ENCODE measurements at regions not wholly inside any gene's neighbourhood (a gene's known extent, or its start where the extent isn't known, plus 50 kb on each side); places are given as distances from the start of the nearest gene placed in this dataset.

- Mint-ChIP-seq H3K27ac (no peak overlapping the region), H3K4me3 (no peak overlapping the region), H3K36me3 (no peaks in the 10 kb centered on the region), H3K4me1 (peaks cover 5% of the 10 kb centered on the region), H3K9me3 (no peaks in the 10 kb centered on the region)
- no peak for DNase-seq (ENCODE audit: low spot score in 2 of 2)
- ATAC-seq = no peak
These were observed 446.8 kb downstream of the ANKRD50 start for GRCh38 chr4:124265701-124266100.

- peaks cover 5% of the 10 kb centered on the region for H3K4me1 Mint-ChIP-seq
- ATAC-seq = no peak
- no peak overlapping the region for H3K27ac Mint-ChIP-seq
- no peaks in the 10 kb centered on the region for H3K36me3 Mint-ChIP-seq
- DNase-seq (ENCODE audit: low spot score in 2 of 2) = no peak
- H3K9me3 Mint-ChIP-seq = no peaks in the 10 kb centered on the region
- H3K4me3 Mint-ChIP-seq = no peak overlapping the region
These were observed 445.8 kb downstream of the ANKRD50 start for GRCh38 chr4:124266721-124267120.

GRCh38 chr4:124276461-124276860 lies 436.1 kb downstream of the ANKRD50 start:
- H3K4me3 Mint-ChIP-seq = no peak overlapping the region
- ATAC-seq (no peak), DNase-seq (ENCODE audit: low spot score in 2 of 2) (no peak)
- peaks cover 14% of the 10 kb centered on the region for H3K9me3 Mint-ChIP-seq
- no peak overlapping the region for H3K27ac Mint-ChIP-seq
- no peaks in the 10 kb centered on the region for H3K4me1 Mint-ChIP-seq
- H3K36me3 Mint-ChIP-seq = no peaks in the 10 kb centered on the region

GRCh38 chr4:124277691-124278090 lies 434.8 kb downstream of the ANKRD50 start:
- no peaks in the 10 kb centered on the region for H3K4me1 Mint-ChIP-seq
- ATAC-seq (no peak), DNase-seq (ENCODE audit: low spot score in 2 of 2) (no peak)
- H3K9me3 Mint-ChIP-seq = peaks cover 11% of the 10 kb centered on the region
- H3K36me3 Mint-ChIP-seq = no peaks in the 10 kb centered on the region
- no peak overlapping the region for H3K27ac Mint-ChIP-seq
- H3K4me3 Mint-ChIP-seq = no peak overlapping the region

GRCh38 chr4:124278477-124278876 lies 434.1 kb downstream of the ANKRD50 start:
- Mint-ChIP-seq H3K4me3 (no peak overlapping the region), H3K9me3 (peaks cover 8% of the 10 kb centered on the region), H3K36me3 (no peaks in the 10 kb centered on the region), H3K27ac (no peak overlapping the region), H3K4me1 (no peaks in the 10 kb centered on the region)
- DNase-seq (ENCODE audit: low spot score in 2 of 2) = no peak
- no peak for ATAC-seq

GRCh38 chr4:124279741-124280140 lies 432.8 kb downstream of the ANKRD50 start:
- ATAC-seq = no peak

GRCh38 chr4:124282301-124282898 lies 430.1 kb downstream of the ANKRD50 start:
- H3K4me1 Mint-ChIP-seq = no peaks in the 10 kb centered on the region
- DNase-seq (ENCODE audit: low spot score in 2 of 2) (no peak), ATAC-seq (no peak)
- H3K9me3 Mint-ChIP-seq = peaks cover 3% of the 10 kb centered on the region
- H3K36me3 Mint-ChIP-seq = no peaks in the 10 kb centered on the region
- no peak overlapping the region for H3K4me3 Mint-ChIP-seq
- H3K27ac Mint-ChIP-seq = no peak overlapping the region

More at GRCh38 chr4:124279741-124280140, 432.8 kb downstream of the ANKRD50 start:
- no peak for DNase-seq (ENCODE audit: low spot score in 2 of 2)
- Mint-ChIP-seq H3K4me1 (no peaks in the 10 kb centered on the region), H3K36me3 (no peaks in the 10 kb centered on the region), H3K4me3 (no peak overlapping the region), H3K27ac (no peak overlapping the region), H3K9me3 (peaks cover 3% of the 10 kb centered on the region)

- Mint-ChIP-seq H3K9me3 (no peaks in the 10 kb centered on the region), H3K4me1 (no peaks in the 10 kb centered on the region), H3K36me3 (no peaks in the 10 kb centered on the region), H3K27ac (no peak overlapping the region), H3K4me3 (no peak overlapping the region)
- DNase-seq (ENCODE audit: low spot score in 2 of 2) (no peak), ATAC-seq (no peak)
These were observed 423.6 kb downstream of the ANKRD50 start for GRCh38 chr4:124288706-124289486.

- DNase-seq (ENCODE audit: low spot score in 2 of 2) (no peak), ATAC-seq (no peak)
- peaks cover 2% of the 10 kb centered on the region for H3K9me3 Mint-ChIP-seq
- no peak overlapping the region for H3K4me3 Mint-ChIP-seq
- no peaks in the 10 kb centered on the region for H3K4me1 Mint-ChIP-seq
- no peaks in the 10 kb centered on the region for H3K36me3 Mint-ChIP-seq
- no peak overlapping the region for H3K27ac Mint-ChIP-seq
These were observed 421.9 kb downstream of the ANKRD50 start for GRCh38 chr4:124290678-124291077.

- peaks cover 5% of the 10 kb centered on the region for H3K9me3 Mint-ChIP-seq
- no peak for DNase-seq (ENCODE audit: low spot score in 2 of 2)
- no peaks in the 10 kb centered on the region for H3K4me1 Mint-ChIP-seq
- H3K27ac Mint-ChIP-seq = no peak overlapping the region
- no peak for ATAC-seq
- H3K4me3 Mint-ChIP-seq = no peak overlapping the region
- H3K36me3 Mint-ChIP-seq = no peaks in the 10 kb centered on the region
These were observed 417.1 kb downstream of the ANKRD50 start for GRCh38 chr4:124295413-124295812.

GRCh38 chr4:124304941-124305340 lies 407.6 kb downstream of the ANKRD50 start:
- H3K9me3 Mint-ChIP-seq = no peaks in the 10 kb centered on the region
- H3K4me3 Mint-ChIP-seq = no peak overlapping the region
- no peaks in the 10 kb centered on the region for H3K36me3 Mint-ChIP-seq
- no peak overlapping the region for H3K27ac Mint-ChIP-seq
- no peak for DNase-seq (ENCODE audit: low spot score in 2 of 2)
- no peaks in the 10 kb centered on the region for H3K4me1 Mint-ChIP-seq
- ATAC-seq = no peak

- Mint-ChIP-seq H3K4me3 (no peak overlapping the region), H3K27ac (no peak overlapping the region), H3K36me3 (no peaks in the 10 kb centered on the region), H3K4me1 (no peaks in the 10 kb centered on the region), H3K9me3 (no peaks in the 10 kb centered on the region)
- DNase-seq (ENCODE audit: low spot score in 2 of 2) (no peak), ATAC-seq (no peak)
These were observed 406.2 kb downstream of the ANKRD50 start for GRCh38 chr4:124306352-124306751.

GRCh38 chr4:124307143-124307542 lies 405.4 kb downstream of the ANKRD50 start:
- H3K9me3 Mint-ChIP-seq = no peaks in the 10 kb centered on the region
- DNase-seq (ENCODE audit: low spot score in 2 of 2) = no peak
- no peak overlapping the region for H3K4me3 Mint-ChIP-seq
- H3K4me1 Mint-ChIP-seq = no peaks in the 10 kb centered on the region
- ATAC-seq = no peak
- no peak overlapping the region for H3K27ac Mint-ChIP-seq
- no peaks in the 10 kb centered on the region for H3K36me3 Mint-ChIP-seq

GRCh38 chr4:124318292-124318691 lies 394.2 kb downstream of the ANKRD50 start:
- Mint-ChIP-seq H3K4me3 (no peak overlapping the region), H3K4me1 (no peaks in the 10 kb centered on the region), H3K27ac (no peak overlapping the region), H3K9me3 (no peaks in the 10 kb centered on the region), H3K36me3 (no peaks in the 10 kb centered on the region)
- DNase-seq (ENCODE audit: low spot score in 2 of 2) (no peak), ATAC-seq (no peak)

GRCh38 chr4:124321364-124321763 lies 391.2 kb downstream of the ANKRD50 start:
- no peak for DNase-seq (ENCODE audit: low spot score in 2 of 2)
- no peaks in the 10 kb centered on the region for H3K4me1 Mint-ChIP-seq
- no peak overlapping the region for H3K4me3 Mint-ChIP-seq
- H3K36me3 Mint-ChIP-seq = no peaks in the 10 kb centered on the region
- ATAC-seq = no peak
- no peak overlapping the region for H3K27ac Mint-ChIP-seq
- no peaks in the 10 kb centered on the region for H3K9me3 Mint-ChIP-seq

Measured in stimulated activated effector memory CD8-positive, alpha-beta T cell treated with anti-CD3 and anti-CD28 coated beads, Interleukin-12 subunit alpha, Interleukin-12 subunit beta, amount 100 ng/mL, for 72 hours (primary cell).